ENCODE measurements at regions not wholly inside any gene's neighbourhood (a gene's known extent, or its start where the extent isn't known, plus 50 kb on each side); places are given as distances from the start of the nearest gene placed in this dataset.

DNA sequence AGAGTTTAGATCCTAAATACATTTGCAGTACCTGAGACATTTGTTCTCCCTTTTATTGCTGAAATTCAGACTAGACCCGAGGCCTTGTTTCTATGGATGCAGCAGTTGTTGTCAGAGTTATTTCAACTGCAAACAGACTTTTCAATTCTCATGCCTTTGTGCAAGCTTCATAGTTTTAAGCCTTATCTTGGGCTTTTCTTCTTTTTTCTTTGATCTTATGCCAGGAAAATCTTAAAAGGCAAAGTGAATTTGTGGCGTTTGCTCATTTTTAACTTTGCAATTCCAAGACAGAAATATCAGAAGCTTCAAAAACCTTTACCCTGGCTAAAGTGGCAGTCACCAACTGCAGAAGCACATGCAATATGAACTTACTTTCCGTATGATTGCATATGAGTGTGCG lies 576.7 kb downstream of the DIPK2A start:
- no peak for TF ChIP-seq ZNF274 (IDR thresholded peaks at IDR 0.05; ENCODE audit: low read depth, low read length)
- TF ChIP-seq YY1 (IDR thresholded peaks at IDR 0.05; ENCODE audit: insufficient read depth, insufficient read length): no peak

Measured in NT2/D1 (cell line).